Gastroesophageal sphincter (tissue), 4 donors: ENCODE measurements at regions not wholly inside any gene's neighbourhood (a gene's known extent, or its start where the extent isn't known, plus 50 kb on each side); places are given as distances from the start of the nearest gene placed in this dataset.

Experiments
- ATAC-seq: fragments of 150-250 bp; one replicate; pipeline ENCODE4 v1.9.1; 2016; ENCODE audit warnings: mild to moderate bottlenecking, moderate library complexity
- H3K27ac ChIP-seq, 4 donors: fragments of 200-600 bp; sonication (generic) in 3 of 4; 1 replicate in 3 of 4; 2 replicates in 1 of 4; pipeline ENCODE4 v1.5.1; 2016 to 2019
- H3K27me3 ChIP-seq: fragments of 200-600 bp; sonication (generic); one replicate; pipeline ENCODE4 v1.5.1; 2019
- H3K36me3 ChIP-seq, 2 donors: fragments of 200-600 bp; sonication (generic); one replicate each; pipeline ENCODE4 v1.5.1; 2019; ENCODE audit warnings: control low read depth in 1 of 2
- H3K4me1 ChIP-seq, 3 donors: fragments of 200-600 bp; sonication (generic); 1 replicate in 2 of 3; 2 replicates in 1 of 3; pipeline ENCODE4 v1.5.1; 2016 to 2019; ENCODE audit warnings: control low read depth in 2 of 3
- H3K4me3 ChIP-seq, 2 donors: fragments of 200-600 bp; sonication (generic); one replicate each; pipeline ENCODE4 v1.5.1; 2019; ENCODE audit warnings: mild to moderate bottlenecking in 1 of 2, moderate library complexity in 1 of 2
- H3K9me3 ChIP-seq, 3 donors: fragments of 200-600 bp; sonication (generic); one replicate each; pipeline ENCODE4 v1.5.1; 2017 to 2019; ENCODE audit warnings: control low read depth in 2 of 3
- CTCF ChIP-seq, 4 experiments: fragments of 200-600 bp in 2 of 4; fragments of 450-650 bp in 2 of 4; sonication (generic) in 1 of 4; IDR thresholded peaks; one replicate each; pipeline ENCODE4 v1.5.1; 2017 to 2019; ENCODE audit warnings: antibody characterized with exemption in 4 of 4, mild to moderate bottlenecking in 2 of 4, moderate library complexity in 2 of 4
- EP300 ChIP-seq: sonication (generic); formaldehyde crosslinking; IDR thresholded peaks from one replicate; pipeline ENCODE4 v1.6.1; 2017; ENCODE audit warnings: antibody characterized with exemption, mild to moderate bottlenecking
- POLR2A ChIP-seq, 2 donors: fragments of 450-650 bp; IDR thresholded peaks; one replicate each; pipeline ENCODE4 v1.6.1; 2017; ENCODE audit warnings: antibody characterized with exemption in 2 of 2, mild to moderate bottlenecking in 2 of 2, moderate library complexity in 1 of 2
- POLR2AphosphoS5 ChIP-seq: sonication (generic); formaldehyde crosslinking; IDR thresholded peaks from one replicate; pipeline ENCODE4 v1.6.1; 2017; ENCODE audit warnings: antibody characterized with exemption
- WGBS, 2 donors: methylation state at CpG; one replicate each; pipeline ENCODE4 v1.1.5; 2018; ENCODE audit warnings: low coverage in 1 of 2; 5-methylcytosine and 5-hydroxymethylcytosine counted together

- ATAC-seq = no peak
- no peaks in the 10 kb centered on the region for H3K36me3 ChIP-seq
- H3K27ac ChIP-seq = no peak overlapping the region
- H3K27me3 ChIP-seq = no peaks in the 10 kb centered on the region
- 92% methylated on average over 3 of the region's 3 CpGs for WGBS, 2 donors
- no peaks in the 10 kb centered on the region for H3K9me3 ChIP-seq
- TF ChIP-seq EP300 = no peak
- TF ChIP-seq POLR2A (IDR thresholded peaks at IDR 0.05) = no peak
- no peak for TF ChIP-seq POLR2AphosphoS5
- no peak for TF ChIP-seq CTCF (IDR thresholded peaks at IDR 0.05)
- peaks cover 0 to 18% (median 0%) of the 10 kb centered on the region in 3 donors for H3K4me1 ChIP-seq
- H3K4me3 ChIP-seq = no peak overlapping the region
Observed at GRCh38 chr5:82789095-82789494, 288.1 kb downstream of the TMEM167A start.

DNA sequence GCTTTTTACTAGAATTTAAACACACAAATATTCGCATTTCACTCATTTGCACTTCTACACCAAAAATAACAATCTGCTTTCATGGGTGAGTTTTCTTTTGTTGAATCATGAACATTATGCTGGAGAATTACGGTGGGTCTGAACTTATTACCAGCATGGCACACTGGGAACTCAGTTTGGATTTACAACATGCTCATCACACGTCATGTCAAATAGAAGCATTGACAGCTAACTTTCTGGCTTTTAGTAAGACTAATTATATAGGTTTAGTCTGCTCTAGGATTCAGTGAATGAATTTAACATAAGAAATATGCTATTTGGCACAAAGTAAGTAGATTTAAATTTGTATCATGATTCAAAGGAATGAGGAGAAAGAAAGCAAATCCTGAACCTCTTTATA lies 290.4 kb downstream of the TMEM167A start:
- WGBS, 2 donors = 88 to 89% methylated on average over 3 of the region's 3 CpGs
- no peaks in the 10 kb centered on the region for H3K9me3 ChIP-seq
- ATAC-seq = no peak

GRCh38 chr5:82785882-82786509 lies 291.2 kb downstream of the TMEM167A start:
- ATAC-seq = no peak
- no peak overlapping the region for H3K27ac ChIP-seq
- H3K4me3 ChIP-seq = no peak overlapping the region
- H3K9me3 ChIP-seq = no peaks in the 10 kb centered on the region
- TF ChIP-seq POLR2AphosphoS5 (no peak), POLR2A (IDR thresholded peaks at IDR 0.05) (no peak), EP300 (no peak), CTCF (IDR thresholded peaks at IDR 0.05) (no peak)
- no peaks in the 10 kb centered on the region for H3K36me3 ChIP-seq
- peaks cover 0 to 18% (median 0%) of the 10 kb centered on the region in 3 donors for H3K4me1 ChIP-seq
- no peaks in the 10 kb centered on the region for H3K27me3 ChIP-seq

More for the DNA sequence above, 290.4 kb downstream of the TMEM167A start:
- no peak overlapping the region for H3K4me3 ChIP-seq
- H3K4me1 ChIP-seq = peaks cover 0 to 18% (median 0%) of the 10 kb centered on the region in 3 donors
- TF ChIP-seq EP300 (no peak), POLR2A (IDR thresholded peaks at IDR 0.05) (no peak), CTCF (IDR thresholded peaks at IDR 0.05) (no peak), POLR2AphosphoS5 (no peak)
- H3K27ac ChIP-seq = no peak overlapping the region
- H3K27me3 ChIP-seq = no peaks in the 10 kb centered on the region
- H3K36me3 ChIP-seq = no peaks in the 10 kb centered on the region

DNA sequence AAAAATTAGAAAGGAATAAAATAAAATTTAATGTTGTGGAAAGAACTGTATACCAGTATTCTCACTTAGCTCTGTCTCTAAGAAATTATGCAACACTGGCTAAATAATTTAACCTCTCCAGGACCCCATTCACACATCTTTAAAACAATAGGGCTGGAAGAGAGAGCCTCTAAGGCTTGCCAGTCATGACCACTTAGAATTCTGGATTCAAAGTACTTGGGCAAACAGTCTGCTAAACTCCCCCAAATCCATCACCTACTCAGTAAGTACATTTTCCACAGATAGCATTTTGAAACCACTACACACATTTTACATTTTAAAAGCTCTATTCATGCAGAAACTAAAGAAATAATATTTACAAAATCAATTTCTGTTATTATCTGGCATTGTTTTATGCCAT lies 291.7 kb downstream of the TMEM167A start:
- ATAC-seq = no peak
- Histone ChIP-seq H3K9me3 (no peaks in the 10 kb centered on the region), H3K27me3 (no peaks in the 10 kb centered on the region), H3K4me3 (no peak overlapping the region), H3K27ac (no peak overlapping the region), H3K4me1 (peaks cover 0 to 18% (median 0%) of the 10 kb centered on the region in 3 donors), H3K36me3 (no peaks in the 10 kb centered on the region)
- no peak for TF ChIP-seq POLR2AphosphoS5
- no peak for TF ChIP-seq POLR2A (IDR thresholded peaks at IDR 0.05)
- TF ChIP-seq CTCF (IDR thresholded peaks at IDR 0.05) = no peak
- TF ChIP-seq EP300 = no peak

- Histone ChIP-seq H3K27ac (no peak overlapping the region), H3K4me1 (peaks cover 0 to 18% (median 0%) of the 10 kb centered on the region in 3 donors), H3K27me3 (no peaks in the 10 kb centered on the region), H3K36me3 (no peaks in the 10 kb centered on the region), H3K4me3 (no peak overlapping the region), H3K9me3 (no peaks in the 10 kb centered on the region)
- 89 to 100% methylated on average over 1 of the region's 1 CpG for WGBS, 2 donors
- no peak for ATAC-seq
- no peak for TF ChIP-seq CTCF (IDR thresholded peaks at IDR 0.05)
- TF ChIP-seq EP300 = no peak
- no peak for TF ChIP-seq POLR2AphosphoS5
- no peak for TF ChIP-seq POLR2A (IDR thresholded peaks at IDR 0.05)
Observed at GRCh38 chr5:82784521-82784920, 292.7 kb downstream of the TMEM167A start.
